NCI-H1048 (cell line): ENCODE measurements at regions not wholly inside any gene's neighbourhood (a gene's known extent, or its start where the extent isn't known, plus 50 kb on each side); places are given as distances from the start of the nearest gene placed in this dataset.
"Not testable (repeated sequence)": the region's sequence is repeated elsewhere in the genome, so short reads cannot be mapped to it uniquely, and the experiment has no call there.

Experiments
- DNase-seq: peaks from one replicate; lab custom pipeline; 2025; lab: John Stamatoyannopoulos, UW

GRCh38 chr12:46572644-46573346 lies 200.2 kb upstream of the SLC38A2 start:
- no peak for DNase-seq

- no peak for DNase-seq
Observed at GRCh38 chr12:46571608-46572007, 199.0 kb upstream of the SLC38A2 start.

- DNase-seq = no peak
Observed at GRCh38 chr12:46569826-46570439, 197.4 kb upstream of the SLC38A2 start.

- no peak for DNase-seq
Observed at GRCh38 chr12:46567667-46568066, 195.1 kb upstream of the SLC38A2 start.

- DNase-seq = no peak
Observed at GRCh38 chr12:46562625-46563225, 190.2 kb upstream of the SLC38A2 start.

- not testable (repeated sequence) for DNase-seq
Observed at GRCh38 chr12:46561769-46562624, 189.4 kb upstream of the SLC38A2 start.

GRCh38 chr12:46560874-46561273 lies 188.3 kb upstream of the SLC38A2 start:
- no peak for DNase-seq

GRCh38 chr12:46560089-46560488 lies 187.5 kb upstream of the SLC38A2 start:
- DNase-seq = no peak

- no peak for DNase-seq
Observed at GRCh38 chr12:46559311-46559710, 186.7 kb upstream of the SLC38A2 start.

- DNase-seq = no peak
Observed at GRCh38 chr12:46558677-46559076, 186.1 kb upstream of the SLC38A2 start.

GRCh38 chr12:46557539-46558373 lies 185.2 kb upstream of the SLC38A2 start:
- DNase-seq = no peak

- DNase-seq = no peak
Observed at GRCh38 chr12:46556819-46557524, 184.4 kb upstream of the SLC38A2 start.

- DNase-seq = no peak
Observed at GRCh38 chr12:46556105-46556559, 183.6 kb upstream of the SLC38A2 start.

GRCh38 chr12:46555406-46555852 lies 182.9 kb upstream of the SLC38A2 start:
- DNase-seq = no peak

GRCh38 chr12:46554460-46554859 lies 181.9 kb upstream of the SLC38A2 start:
- no peak for DNase-seq

GRCh38 chr12:46553911-46554310 lies 181.3 kb upstream of the SLC38A2 start:
- no peak for DNase-seq

GRCh38 chr12:46553266-46553665 lies 180.7 kb upstream of the SLC38A2 start:
- DNase-seq = no peak

- no peak for DNase-seq
Observed at GRCh38 chr12:46550266-46550879, 177.8 kb upstream of the SLC38A2 start.

- DNase-seq = no peak
Observed at GRCh38 chr12:46549527-46550265, 177.1 kb upstream of the SLC38A2 start.
